Inferior parietal cortex (tissue), 1 donor: ENCODE measurements at regions not wholly inside any gene's neighbourhood (a gene's known extent, or its start where the extent isn't known, plus 50 kb on each side); places are given as distances from the start of the nearest gene placed in this dataset.
"Not testable (repeated sequence)": the region's sequence is repeated elsewhere in the genome, so short reads cannot be mapped to it uniquely, and the experiment has no call there.

ENCODE experiments used
- DNase-seq: peaks from one replicate; pipeline ENCODE4 v3.0.0-alpha.2; 2016; ENCODE audit errors: extremely low spot score

DNA sequence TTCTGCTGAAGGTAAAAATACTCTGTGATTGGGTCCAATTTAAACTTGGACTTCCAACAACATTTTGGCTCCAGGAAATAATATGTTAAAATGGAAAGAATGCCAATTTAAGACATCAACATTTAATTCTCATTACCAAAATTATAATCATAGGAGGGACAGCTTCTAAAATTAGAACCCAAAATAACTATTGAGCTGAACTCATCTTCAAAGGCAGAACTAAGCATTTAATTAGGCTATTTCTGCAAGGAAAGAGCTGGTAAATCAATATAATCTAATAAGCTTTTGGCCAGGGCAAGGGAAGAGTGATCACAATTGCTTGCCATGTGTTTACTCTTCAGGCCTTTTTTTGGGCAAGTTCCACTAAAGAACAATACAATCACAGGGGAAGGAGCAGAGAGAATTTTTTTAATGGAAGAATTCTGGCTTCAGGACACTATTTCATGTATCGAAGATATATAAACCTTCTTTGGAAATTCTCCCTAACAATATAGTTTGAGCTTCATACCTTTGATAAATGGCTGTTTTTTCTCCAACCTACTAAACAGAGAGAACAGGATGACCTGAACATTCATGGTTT lies 133.1 kb upstream of the PTBP2 start:
- DNase-seq: no peak

DNA sequence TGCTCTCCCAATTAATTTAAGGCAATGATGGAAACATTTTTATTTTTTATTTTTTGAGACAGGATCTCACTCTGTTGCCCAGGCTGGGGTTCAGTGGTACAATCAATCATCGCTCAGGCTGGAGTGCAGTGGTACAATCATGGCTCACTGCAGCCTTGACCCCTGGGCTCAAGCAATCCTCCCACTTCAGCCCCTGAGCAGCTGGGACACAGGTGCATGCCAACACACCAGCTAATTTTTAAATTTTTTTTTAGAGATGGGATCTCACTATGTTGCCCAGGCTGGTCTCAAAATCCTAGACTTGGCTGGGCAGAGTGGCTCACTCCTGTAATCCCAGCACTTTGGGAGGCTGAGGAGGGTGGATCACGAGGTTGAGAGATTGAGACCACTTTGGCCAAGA lies 126.1 kb upstream of the PTBP2 start:
- DNase-seq: not testable (repeated sequence)

DNA sequence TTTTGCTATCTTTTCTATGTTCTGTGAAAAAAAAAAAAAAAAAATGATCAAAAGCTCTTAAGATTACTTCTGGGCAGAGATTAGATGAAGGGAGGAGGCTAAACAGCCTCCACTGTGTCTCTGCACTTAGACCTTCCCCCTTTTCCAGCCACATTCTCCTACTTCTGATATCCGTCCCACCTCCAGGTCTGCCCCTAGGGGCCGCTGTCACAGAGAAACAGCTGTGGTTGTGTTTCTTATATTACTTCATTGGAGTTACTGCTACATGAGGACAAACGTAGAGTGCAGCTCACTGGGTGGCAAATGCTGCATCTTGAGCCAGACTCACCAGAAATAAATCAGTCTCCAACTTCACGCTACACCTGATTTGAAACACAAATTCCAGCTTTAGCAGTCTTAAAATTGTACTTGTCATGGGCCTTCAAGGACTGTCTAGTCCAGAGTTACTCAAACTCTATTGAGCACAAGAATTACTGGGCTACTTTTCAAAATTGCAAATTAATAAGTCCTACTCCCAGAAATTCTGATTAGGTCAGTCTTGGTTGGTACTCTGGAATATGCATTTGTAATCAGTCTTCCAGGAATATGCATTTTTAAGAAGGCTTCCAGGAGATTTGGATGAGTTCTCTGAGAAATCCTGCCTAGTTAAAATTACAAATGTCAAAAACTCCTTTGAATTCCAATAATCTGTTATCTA lies 125.2 kb upstream of the PTBP2 start:
- no peak for DNase-seq

- DNase-seq: no peak
Observed at GRCh38 chr1:96597218-96597617, 124.4 kb upstream of the PTBP2 start.

DNA sequence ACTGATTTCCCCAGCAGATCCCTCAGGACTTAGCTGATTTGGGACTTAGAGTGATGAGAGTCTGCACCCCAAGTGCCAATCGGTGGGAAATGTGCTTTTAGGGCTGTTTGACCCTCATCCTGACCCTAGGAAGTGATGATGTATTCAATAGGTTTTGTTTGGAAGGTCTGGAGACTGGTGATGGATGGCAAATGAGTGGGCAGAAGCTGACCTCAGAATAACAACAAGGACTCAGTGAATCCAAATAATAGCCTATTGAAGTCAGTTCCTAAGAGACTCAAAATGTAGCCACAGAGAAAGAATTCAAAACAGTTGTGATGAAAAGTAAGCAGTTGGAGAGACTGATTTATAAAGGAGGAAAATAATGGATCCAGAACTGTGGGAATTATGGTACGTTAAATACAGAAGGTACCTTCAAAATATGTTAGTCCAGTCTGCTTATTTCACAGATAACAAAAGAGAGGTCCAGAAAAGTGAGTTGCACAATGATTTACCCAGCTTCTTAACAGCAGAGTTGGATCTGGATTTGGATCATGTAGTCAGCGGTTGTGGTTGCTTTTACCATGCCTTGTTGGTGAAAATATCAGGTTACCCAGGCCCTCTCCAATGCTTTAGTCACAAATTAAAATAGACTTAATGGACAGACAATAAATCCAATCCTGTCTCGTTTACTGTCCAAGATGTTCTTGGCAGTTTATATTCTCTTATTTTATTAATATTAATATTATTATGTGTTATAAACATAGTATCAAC lies 123.0 kb upstream of the PTBP2 start:
- DNase-seq: peak; percentile 73

- DNase-seq: not testable (repeated sequence)
Observed at GRCh38 chr1:96604620-96605019, 117.0 kb upstream of the PTBP2 start.

DNA sequence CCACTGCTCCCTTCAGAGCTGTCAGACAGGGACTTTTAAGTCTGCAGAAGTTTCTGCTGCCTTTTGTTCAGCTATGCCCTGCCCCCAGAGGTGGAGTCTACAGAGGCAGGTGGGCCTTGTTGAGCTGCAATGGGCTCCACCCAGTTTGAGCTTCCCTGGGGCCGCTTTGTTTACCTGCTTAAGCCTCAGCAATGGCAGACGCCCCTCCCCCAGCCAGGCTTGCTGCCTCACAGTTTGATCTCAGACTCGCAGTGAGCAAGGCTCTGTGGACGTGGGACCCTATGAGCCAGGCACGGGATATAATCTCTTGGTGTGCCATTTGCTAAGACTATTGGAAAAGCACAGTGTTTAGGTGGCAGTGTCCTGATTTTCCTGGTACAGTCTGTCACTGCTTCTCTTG lies 104.2 kb upstream of the PTBP2 start:
- not testable (repeated sequence) for DNase-seq

GRCh38 chr1:96632045-96632664 lies 89.4 kb upstream of the PTBP2 start:
- DNase-seq: no peak

DNA sequence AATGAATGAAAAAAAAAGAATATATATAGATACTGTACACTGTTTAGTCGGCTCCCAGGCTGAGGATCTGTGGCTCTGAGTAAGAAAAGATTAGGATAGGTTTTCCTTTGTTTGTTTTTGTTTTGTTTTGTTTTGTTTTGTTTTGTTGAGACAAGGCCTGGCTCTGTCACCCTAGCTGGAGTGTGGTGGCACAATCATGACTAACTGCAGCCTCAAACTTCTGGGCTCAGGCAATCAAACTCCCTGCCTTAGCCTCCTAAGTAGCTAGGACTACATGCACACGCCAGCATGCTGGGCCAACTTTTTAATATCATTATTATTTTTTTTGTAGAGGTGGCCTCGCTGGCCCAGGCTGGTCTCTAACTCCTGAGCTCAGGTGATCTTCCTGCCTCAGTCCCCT lies 87.9 kb upstream of the PTBP2 start:
- no peak for DNase-seq

GRCh38 chr1:96634883-96635282 lies 86.7 kb upstream of the PTBP2 start:
- no peak for DNase-seq

GRCh38 chr1:96641282-96641681 lies 80.3 kb upstream of the PTBP2 start:
- DNase-seq: no peak

- no peak for DNase-seq
Observed at GRCh38 chr1:96643519-96643918, 78.1 kb upstream of the PTBP2 start.

- DNase-seq: no peak
Observed at GRCh38 chr1:96649301-96649700, 72.3 kb upstream of the PTBP2 start.

DNA sequence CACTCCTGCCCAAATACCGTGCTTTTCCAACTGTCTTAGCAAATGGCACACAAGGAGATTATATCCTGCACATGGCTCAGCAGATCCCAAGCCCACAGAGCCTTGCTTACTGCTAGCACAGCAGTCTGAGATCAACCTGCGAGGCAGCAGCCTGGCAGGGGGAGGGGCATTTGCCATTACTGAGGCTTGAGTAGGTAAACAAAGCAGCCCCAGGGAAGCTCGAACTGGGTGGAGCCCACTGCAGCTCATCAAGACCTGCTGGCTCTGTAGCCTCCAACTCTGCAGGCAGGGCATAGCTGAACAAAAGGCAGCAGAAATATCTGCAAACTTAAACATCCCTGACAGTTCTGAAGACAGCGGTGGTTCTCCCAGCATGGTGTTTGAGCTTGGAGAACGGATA lies 70.1 kb upstream of the PTBP2 start:
- DNase-seq: no peak

DNA sequence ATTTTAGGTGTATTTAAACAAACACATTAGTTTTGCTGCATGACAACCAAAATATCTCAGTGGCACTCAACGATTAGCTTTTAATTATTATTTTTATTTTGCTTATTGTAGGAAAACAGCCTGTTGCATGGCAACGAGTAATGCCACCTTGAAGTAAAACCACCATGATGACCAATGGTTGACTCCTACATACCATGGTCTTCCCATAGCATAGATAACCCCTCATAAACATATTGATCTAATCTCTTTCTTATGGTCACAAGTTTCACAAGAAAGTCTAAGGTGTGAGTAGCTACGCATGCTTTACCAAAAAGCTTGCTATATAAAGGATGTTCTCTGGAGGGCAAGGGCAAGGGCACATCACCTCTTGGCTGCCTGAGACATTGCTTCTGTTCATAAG lies 61.5 kb upstream of the PTBP2 start:
- DNase-seq: no peak

DNA sequence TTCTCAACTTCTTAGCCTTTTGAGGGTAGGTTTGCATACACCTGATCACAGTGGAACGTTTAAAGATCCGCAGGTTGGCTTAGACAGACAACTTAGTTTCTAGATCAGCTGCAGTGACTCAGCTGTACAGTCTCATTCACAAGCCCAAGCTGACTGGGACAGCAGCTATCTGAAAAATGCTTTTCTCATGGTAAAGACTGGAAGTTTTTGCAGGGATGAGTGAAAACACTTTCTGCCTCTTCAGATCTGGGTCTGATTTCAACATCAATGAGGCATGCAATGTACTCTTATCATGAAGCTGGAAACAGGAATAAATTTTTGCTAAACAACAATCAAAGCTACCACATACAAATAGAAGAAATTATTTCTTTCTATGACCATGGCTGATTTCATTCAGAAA lies 61.1 kb upstream of the PTBP2 start:
- DNase-seq: no peak
